Heart right ventricle (tissue), 16 donors: ENCODE measurements at regions not wholly inside any gene's neighbourhood (a gene's known extent, or its start where the extent isn't known, plus 50 kb on each side); places are given as distances from the start of the nearest gene placed in this dataset.

Experiments used
- ATAC-seq, 8 donors: fragments of 200-7000 bp; cut with Tn5 transposase; one replicate each; pipeline ENCODE4 v1.9.1; 2020; ENCODE audit warnings: mild to moderate bottlenecking in 8 of 8, moderate library complexity in 8 of 8, moderate number of reproducible peaks in 1 of 8
- DNase-seq, 2 donors: peaks; one replicate each; pipeline ENCODE4 v3.0.0-alpha.2; 2020
- H3K27ac ChIP-seq, 10 donors: fragments of 200-600 bp; sonication (generic) in 2 of 10; one replicate each; pipeline versions ENCODE4 v1.5.0 to v1.8.0; 2020 to 2022; ENCODE audit warnings: mild to moderate bottlenecking in 3 of 10
- H3K27me3 ChIP-seq, 7 donors: fragments of 200-600 bp; one replicate each; pipeline ENCODE4 v1.8.0; 2021 to 2022; ENCODE audit warnings: mild to moderate bottlenecking in 2 of 7
- H3K36me3 ChIP-seq, 9 donors: fragments of 200-600 bp; sonication (generic) in 1 of 9; one replicate each; pipeline versions ENCODE4 v1.5.0 to v1.8.0; 2020 to 2022; ENCODE audit warnings: mild to moderate bottlenecking in 2 of 9
- H3K4me1 ChIP-seq, 9 donors: fragments of 200-600 bp; sonication (generic) in 1 of 9; one replicate each; pipeline versions ENCODE4 v1.5.0 to v1.8.0; 2020 to 2022; ENCODE audit warnings: mild to moderate bottlenecking in 4 of 9
- H3K4me3 ChIP-seq, 10 donors: fragments of 200-600 bp; sonication (generic) in 2 of 10; one replicate each; pipeline versions ENCODE4 v1.5.0 to v1.8.0; 2020 to 2022; ENCODE audit warnings: mild to moderate bottlenecking in 7 of 10, moderate library complexity in 2 of 10
- H3K9me3 ChIP-seq, 11 donors: fragments of 200-600 bp in 10 of 11; sonication (generic) in 2 of 11; one replicate each; pipeline versions ENCODE4 v1.5.0 to v1.8.0; 2013 to 2022; ENCODE audit warnings: mild to moderate bottlenecking in 2 of 11, control low read depth in 1 of 11, moderate library complexity in 1 of 11
- WGBS, 2 donors: extraction: QIAGEN DNeasy Blood & Tissue Kit; methylation state at CpG; one replicate each; pipeline ENCODE4 v1.1.7; 2013; ENCODE audit warnings: inconsistent platforms in 1 of 2; 5-methylcytosine and 5-hydroxymethylcytosine counted together
- intact Hi-C, 10 donors: fragments of 100-400 bp; cut with DNase I; formaldehyde crosslinking; loops; one replicate each; pipeline versions ENCODE4 v1.11.1 to v1.14.2; 2022
- TF ChIP-seq, protein P1 (sequence below), 9 donors: fragments of 200-600 bp; sonication (generic) in 2 of 9; IDR thresholded peaks; one replicate each; pipeline versions ENCODE4 v1.5.0 to v1.8.0; 2021 to 2022; ENCODE audit warnings: antibody characterized with exemption in 9 of 9, mild to moderate bottlenecking in 5 of 9, moderate library complexity in 1 of 9
- donor health status: Arrhythmogenic right ventricular cardiomyopathy.
- donor health status: ischemic (EF 13 %, LVEDD 7.1; RV severe dilation, severe dysfunction).
- donor health status: healthy with polysubstance abuse.
- donor health status: DM: no; HTN: yes; CAD: no.
- donor health status: DM: no; HTN: no; CAD: no.
- donor health status: ischemic (EF 25% LVEDD 6.9; RV normal size, moderate dysfunction).
- donor health status: ischemic (EF 25% LVEDD 5.7; RV mildly dilated, moderate dysfunction).
- donor health status: healthy.
- donor health status: DM: yes; HTN: yes; CAD: no.
- donor health status: Ischemic cardiomyopathy.
- donor health status: ischemic (EF 35%, LVEDD 5.7; RV mildly dilated, moderate dysfunction).
- donor health status: nonischemic (EF 11% LVEDD 7.7; RV severe dilation, severe dysfunction).
- donor health status: DM: yes; HTN: yes; CAD: no.
- donor health status: PGD.
- donor health status: ischemic (EF 29% LVEDD 5.4; RV normal size, mild dysfunction).
- donor health status: nonischemic (EF 23%, LVEDD 6.1; RV moderate dilation, normal function).

DNA sequence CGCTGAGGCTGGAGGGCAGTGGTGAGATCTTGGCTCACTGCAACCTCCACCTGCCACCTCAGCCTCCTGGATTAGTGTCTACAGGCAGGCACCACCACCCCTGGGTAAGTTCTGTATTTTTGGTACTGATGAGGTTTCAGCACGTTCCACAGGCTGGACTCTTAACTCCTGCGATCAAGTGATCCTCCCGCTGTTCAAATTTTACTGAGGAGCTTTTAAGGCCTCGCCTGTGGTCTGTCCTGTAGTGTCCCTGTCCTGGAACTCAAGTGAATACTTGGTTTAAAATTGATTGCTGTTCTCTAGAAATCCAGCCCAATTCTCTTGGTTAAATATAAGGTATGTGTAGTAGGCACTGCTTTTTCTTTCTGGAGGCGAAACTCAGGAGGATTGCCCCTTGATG lies 65.2 kb downstream of the DPRX start:
- no peaks in the 10 kb centered on the region for H3K4me1 ChIP-seq
- TF ChIP-seq, protein P1, sequence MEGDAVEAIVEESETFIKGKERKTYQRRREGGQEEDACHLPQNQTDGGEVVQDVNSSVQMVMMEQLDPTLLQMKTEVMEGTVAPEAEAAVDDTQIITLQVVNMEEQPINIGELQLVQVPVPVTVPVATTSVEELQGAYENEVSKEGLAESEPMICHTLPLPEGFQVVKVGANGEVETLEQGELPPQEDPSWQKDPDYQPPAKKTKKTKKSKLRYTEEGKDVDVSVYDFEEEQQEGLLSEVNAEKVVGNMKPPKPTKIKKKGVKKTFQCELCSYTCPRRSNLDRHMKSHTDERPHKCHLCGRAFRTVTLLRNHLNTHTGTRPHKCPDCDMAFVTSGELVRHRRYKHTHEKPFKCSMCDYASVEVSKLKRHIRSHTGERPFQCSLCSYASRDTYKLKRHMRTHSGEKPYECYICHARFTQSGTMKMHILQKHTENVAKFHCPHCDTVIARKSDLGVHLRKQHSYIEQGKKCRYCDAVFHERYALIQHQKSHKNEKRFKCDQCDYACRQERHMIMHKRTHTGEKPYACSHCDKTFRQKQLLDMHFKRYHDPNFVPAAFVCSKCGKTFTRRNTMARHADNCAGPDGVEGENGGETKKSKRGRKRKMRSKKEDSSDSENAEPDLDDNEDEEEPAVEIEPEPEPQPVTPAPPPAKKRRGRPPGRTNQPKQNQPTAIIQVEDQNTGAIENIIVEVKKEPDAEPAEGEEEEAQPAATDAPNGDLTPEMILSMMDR (IDR thresholded peaks at IDR 0.05) = no peak
- H3K4me3 ChIP-seq = no peak overlapping the region
- 82 to 87% methylated on average over 6 of the region's 6 CpGs for WGBS, 2 donors
- H3K36me3 ChIP-seq = no peaks in the 10 kb centered on the region
- peaks cover 0 to 59% (median 11%) of the 10 kb centered on the region in 11 donors for H3K9me3 ChIP-seq
- H3K27ac ChIP-seq = no peak overlapping the region
- intact Hi-C loops = no loop called here
- ATAC-seq (no peak), DNase-seq (no peak)
- H3K27me3 ChIP-seq = no peaks in the 10 kb centered on the region

DNA sequence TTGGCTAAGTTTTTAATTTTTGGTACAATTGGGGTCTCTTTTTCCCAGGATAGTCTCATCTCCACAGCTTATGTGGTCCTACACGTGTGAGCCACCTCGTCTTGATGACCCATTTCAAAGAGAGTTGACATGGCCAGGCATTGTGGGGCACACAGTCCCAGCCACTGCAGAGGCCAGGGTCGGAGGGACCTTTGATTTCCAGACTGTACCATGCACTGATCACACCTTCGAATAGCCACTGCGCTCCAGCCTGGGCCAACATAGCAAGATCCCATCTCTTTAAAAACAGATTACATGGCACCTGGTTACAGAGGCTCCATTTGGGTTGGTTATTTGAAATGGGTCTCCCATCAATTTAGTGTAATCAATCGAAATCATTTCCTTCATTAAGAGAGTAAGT lies 71.6 kb downstream of the DPRX start:
- TF ChIP-seq, protein P1 (IDR thresholded peaks at IDR 0.05) = no peak
- no peak for DNase-seq
- Histone ChIP-seq H3K36me3 (no peaks in the 10 kb centered on the region), H3K27ac (no peak overlapping the region), H3K27me3 (no peaks in the 10 kb centered on the region), H3K9me3 (peaks cover 0 to 2% (median 0%) of the 10 kb centered on the region in 11 donors), H3K4me3 (no peak overlapping the region), H3K4me1 (no peaks in the 10 kb centered on the region)
- 90 to 92% methylated on average over 6 of the region's 6 CpGs for WGBS, 2 donors
- no peak for ATAC-seq
- intact Hi-C loops = no loop called here

DNA sequence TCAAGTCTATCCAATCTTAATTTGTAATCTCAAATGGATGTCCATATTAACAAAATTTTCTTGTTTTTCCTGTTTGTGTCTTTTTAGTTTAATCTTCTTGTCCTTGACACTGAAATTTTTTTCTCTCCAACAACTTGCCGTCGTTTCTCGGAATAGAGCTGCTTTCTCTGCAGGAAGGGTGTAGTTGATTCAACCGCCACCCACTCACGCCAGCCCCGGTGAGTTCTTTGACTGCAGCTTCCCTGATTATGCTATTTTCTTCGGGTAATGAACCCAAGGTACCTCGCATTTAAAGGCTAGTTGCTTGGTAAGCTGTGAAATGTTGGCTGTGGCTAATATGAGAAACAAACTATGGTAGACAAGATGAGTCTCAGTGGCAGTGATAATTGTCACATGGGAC lies 72.2 kb downstream of the DPRX start:
- Histone ChIP-seq H3K9me3 (no peaks in the 10 kb centered on the region), H3K27me3 (no peaks in the 10 kb centered on the region), H3K27ac (no peak overlapping the region), H3K36me3 (no peaks in the 10 kb centered on the region), H3K4me3 (no peak overlapping the region), H3K4me1 (no peaks in the 10 kb centered on the region)
- 70 to 81% methylated on average over 8 of the region's 8 CpGs for WGBS, 2 donors
- no peak for ATAC-seq
- no peak for DNase-seq
- TF ChIP-seq, protein P1 (IDR thresholded peaks at IDR 0.05) = no peak
- intact Hi-C loops = no loop called here

- ATAC-seq = no peak
- 43 to 48% methylated on average over 4 of the region's 4 CpGs for WGBS, 2 donors
- no peaks in the 10 kb centered on the region for H3K9me3 ChIP-seq
- TF ChIP-seq, protein P1 (IDR thresholded peaks at IDR 0.05) = no peak
- intact Hi-C loops = no loop called here
- no peaks in the 10 kb centered on the region for H3K36me3 ChIP-seq
- DNase-seq = no peak
- H3K4me1 ChIP-seq = no peaks in the 10 kb centered on the region
- no peak overlapping the region for H3K4me3 ChIP-seq
- H3K27me3 ChIP-seq = no peaks in the 10 kb centered on the region
- no peak overlapping the region for H3K27ac ChIP-seq
These were observed 75.5 kb downstream of the DPRX start for GRCh38 chr19:53707278-53707677.

DNA sequence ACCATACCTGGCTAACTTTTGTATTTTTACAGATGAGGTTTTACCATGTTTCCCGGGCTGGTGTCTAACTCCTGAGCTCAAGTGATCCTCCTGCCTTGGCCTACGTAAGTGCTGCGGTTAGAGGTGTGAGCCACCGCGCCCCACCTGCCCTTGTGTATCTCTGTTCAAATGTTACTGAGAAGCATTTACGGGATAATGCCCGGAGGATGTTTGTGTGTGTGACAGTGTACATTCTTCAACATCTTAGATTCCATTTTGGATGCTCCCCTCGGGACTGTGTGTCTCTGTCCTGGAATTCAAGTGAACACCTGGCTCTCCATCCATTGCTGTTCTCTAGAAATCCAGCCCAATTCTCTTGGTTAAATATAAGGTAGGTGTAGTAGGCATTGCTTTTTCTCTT lies 93.7 kb downstream of the NLRP12 start:
- intact Hi-C loops = no loop called here
- ATAC-seq = no peak
- Histone ChIP-seq H3K9me3 (no peaks in the 10 kb centered on the region), H3K4me1 (no peaks in the 10 kb centered on the region), H3K36me3 (no peaks in the 10 kb centered on the region), H3K27me3 (peaks cover 0 to 7% (median 0%) of the 10 kb centered on the region in 7 donors), H3K4me3 (no peak overlapping the region), H3K27ac (no peak overlapping the region)
- no peak for DNase-seq
- TF ChIP-seq, protein P1 (IDR thresholded peaks at IDR 0.05) = no peak
- WGBS, 2 donors = 92 to 93% methylated on average over 8 of the region's 8 CpGs
